H54 (cell line): ENCODE measurements at regions not wholly inside any gene's neighbourhood (a gene's known extent, or its start where the extent isn't known, plus 50 kb on each side); places are given as distances from the start of the nearest gene placed in this dataset.

ENCODE experiments used
- DNase-seq: peaks from one replicate; pipeline ENCODE4 v3.0.0; 2011; ENCODE audit warnings: low spot score, mixed read lengths; ENCODE audit not compliant: insufficient read length
- FAIRE-seq: peaks from 3 replicates; lab custom pipeline; 2011; peaks lifted over from hg19 to GRCh38; lab: Jason Lieb, UNC
- POLR2A ChIP-seq: IDR thresholded peaks from 2 replicates; pipeline ENCODE4 v1.6.1; 2011; ENCODE audit warnings: low read depth, mild to moderate bottlenecking, low read length

- DNase-seq (no peak), FAIRE-seq (no peak)
- no peak for TF ChIP-seq POLR2A
Observed at GRCh38 chr16:79375351-79375750, 225.2 kb downstream of the MAF start.

GRCh38 chr16:79372503-79373184 is 227.9 kb downstream of the MAF start:
- peak; percentile 7 for DNase-seq
- no peak for FAIRE-seq
- TF ChIP-seq POLR2A, result no peak

GRCh38 chr16:79370736-79371135 is 229.8 kb downstream of the MAF start:
- no peak for DNase-seq

GRCh38 chr16:79369796-79370195 is 230.7 kb downstream of the MAF start:
- DNase-seq (no peak), FAIRE-seq (no peak)
- TF ChIP-seq POLR2A, result no peak

More at GRCh38 chr16:79370736-79371135, 229.8 kb downstream of the MAF start:
- no peak for FAIRE-seq
- no peak for TF ChIP-seq POLR2A

- no peak for TF ChIP-seq POLR2A
- DNase-seq (no peak), FAIRE-seq (no peak)
Observed at GRCh38 chr16:79367822-79368221, 232.7 kb downstream of the MAF start.

- FAIRE-seq, result no peak
- no peak for DNase-seq
- no peak for TF ChIP-seq POLR2A
Observed at GRCh38 chr16:79366635-79367034, 233.9 kb downstream of the MAF start.

- DNase-seq, result no peak
- no peak for TF ChIP-seq POLR2A
- FAIRE-seq, result no peak
Observed at GRCh38 chr16:79365702-79366101, 234.8 kb downstream of the MAF start.

- no peak for DNase-seq
- no peak for TF ChIP-seq POLR2A
- FAIRE-seq, result no peak
Observed at GRCh38 chr16:79363484-79363883, 237.1 kb downstream of the MAF start.

- DNase-seq, result no peak
- no peak for TF ChIP-seq POLR2A
- no peak for FAIRE-seq
Observed at GRCh38 chr16:79363035-79363434, 237.5 kb downstream of the MAF start.

- FAIRE-seq (no peak), DNase-seq (no peak)
- TF ChIP-seq POLR2A, result no peak
Observed at GRCh38 chr16:79362300-79362970, 238.1 kb downstream of the MAF start.

GRCh38 chr16:79361132-79361751 is 239.3 kb downstream of the MAF start:
- TF ChIP-seq POLR2A, result no peak
- DNase-seq (no peak), FAIRE-seq (no peak)

- no peak for DNase-seq
- no peak for TF ChIP-seq POLR2A
- FAIRE-seq, result no peak
Observed at GRCh38 chr16:79360267-79360666, 240.3 kb downstream of the MAF start.

- FAIRE-seq (no peak), DNase-seq (no peak)
- no peak for TF ChIP-seq POLR2A
Observed at GRCh38 chr16:79359082-79359481, 241.5 kb downstream of the MAF start.

- FAIRE-seq (no peak), DNase-seq (no peak)
- TF ChIP-seq POLR2A, result no peak
Observed at GRCh38 chr16:79358188-79358587, 242.3 kb downstream of the MAF start.
